Mucosa of descending colon (tissue), 3 donors: ENCODE measurements at regions not wholly inside any gene's neighbourhood (a gene's known extent, or its start where the extent isn't known, plus 50 kb on each side); places are given as distances from the start of the nearest gene placed in this dataset.

Source experiments
- ATAC-seq: fragments of 200-7000 bp; cut with Tn5 transposase; one replicate; pipeline ENCODE4 v1.9.1; 2020; ENCODE audit warnings: mild to moderate bottlenecking, moderate library complexity
- DNase-seq, 3 donors: peaks; one replicate each; pipeline ENCODE4 v3.0.0-alpha.2; 2020
- H3K36me3 ChIP-seq: fragments of 200-600 bp; one replicate; pipeline ENCODE4 v1.8.0; 2021; ENCODE audit warnings: low read depth, mild to moderate bottlenecking
- H3K4me1 ChIP-seq: fragments of 200-600 bp; one replicate; pipeline ENCODE4 v1.8.0; 2021; ENCODE audit warnings: low read depth, mild to moderate bottlenecking
- H3K4me3 ChIP-seq: fragments of 200-600 bp; one replicate; pipeline ENCODE4 v1.8.0; 2021; ENCODE audit warnings: mild to moderate bottlenecking
- H3K9me3 ChIP-seq: fragments of 200-600 bp; one replicate; pipeline ENCODE4 v1.8.0; 2021; ENCODE audit warnings: mild to moderate bottlenecking
- intact Hi-C, 2 donors: fragments of 100-400 bp; cut with DNase I in 1 of 2; cut with micrococcal nuclease in 1 of 2; formaldehyde crosslinking; loops; one replicate each; pipeline versions ENCODE4 v1.11.0 to v1.11.1; 2022; cut with DNase I, micrococcal nuclease
- TF ChIP-seq, protein P1 (sequence below): fragments of 200-600 bp; IDR thresholded peaks from one replicate; pipeline ENCODE4 v1.8.0; 2022; ENCODE audit warnings: antibody characterized with exemption, mild to moderate bottlenecking
- donor health status: DM: no; HTN: no; CAD: no; lungs with moderate emphysema.
- donor health status: DM: no; HTN: no; CAD: no.
- donor health status: DM: no; HTN: yes; CAD: no.

DNA sequence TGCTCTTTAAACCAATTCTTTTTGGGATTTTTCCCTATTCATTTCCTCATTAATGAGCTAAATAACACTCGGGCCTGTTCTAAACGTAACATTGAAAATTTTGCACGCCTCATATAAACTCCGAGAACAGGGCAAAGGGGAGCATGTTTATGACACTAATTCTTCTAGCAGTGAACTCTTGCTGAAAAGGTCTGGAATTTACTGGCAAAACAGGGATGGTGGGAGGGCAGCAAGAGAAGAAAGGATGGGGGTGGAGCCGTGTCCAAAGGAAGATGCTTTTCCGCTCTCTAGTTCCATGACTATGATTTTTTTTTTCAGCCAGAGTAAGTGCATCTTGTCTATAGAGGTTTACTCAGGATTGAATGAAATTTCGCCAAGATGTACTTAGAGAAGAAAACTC is 50.0 kb upstream of the IL1R1 start:
- intact Hi-C loops = no loop called here
- H3K4me3 ChIP-seq = no peak overlapping the region
- no peaks in the 10 kb centered on the region for H3K36me3 ChIP-seq
- H3K4me1 ChIP-seq = no peaks in the 10 kb centered on the region
- no peak for ATAC-seq
- TF ChIP-seq, protein P1, sequence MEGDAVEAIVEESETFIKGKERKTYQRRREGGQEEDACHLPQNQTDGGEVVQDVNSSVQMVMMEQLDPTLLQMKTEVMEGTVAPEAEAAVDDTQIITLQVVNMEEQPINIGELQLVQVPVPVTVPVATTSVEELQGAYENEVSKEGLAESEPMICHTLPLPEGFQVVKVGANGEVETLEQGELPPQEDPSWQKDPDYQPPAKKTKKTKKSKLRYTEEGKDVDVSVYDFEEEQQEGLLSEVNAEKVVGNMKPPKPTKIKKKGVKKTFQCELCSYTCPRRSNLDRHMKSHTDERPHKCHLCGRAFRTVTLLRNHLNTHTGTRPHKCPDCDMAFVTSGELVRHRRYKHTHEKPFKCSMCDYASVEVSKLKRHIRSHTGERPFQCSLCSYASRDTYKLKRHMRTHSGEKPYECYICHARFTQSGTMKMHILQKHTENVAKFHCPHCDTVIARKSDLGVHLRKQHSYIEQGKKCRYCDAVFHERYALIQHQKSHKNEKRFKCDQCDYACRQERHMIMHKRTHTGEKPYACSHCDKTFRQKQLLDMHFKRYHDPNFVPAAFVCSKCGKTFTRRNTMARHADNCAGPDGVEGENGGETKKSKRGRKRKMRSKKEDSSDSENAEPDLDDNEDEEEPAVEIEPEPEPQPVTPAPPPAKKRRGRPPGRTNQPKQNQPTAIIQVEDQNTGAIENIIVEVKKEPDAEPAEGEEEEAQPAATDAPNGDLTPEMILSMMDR = no peak
- H3K9me3 ChIP-seq = no peaks in the 10 kb centered on the region
- DNase-seq = no peak
